NCI-H128 (cell line): ENCODE measurements at regions not wholly inside any gene's neighbourhood (a gene's known extent, or its start where the extent isn't known, plus 50 kb on each side); places are given as distances from the start of the nearest gene placed in this dataset.
"Not testable (repeated sequence)": the region's sequence is repeated elsewhere in the genome, so short reads cannot be mapped to it uniquely, and the experiment has no call there.

Source experiments
- DNase-seq: peaks from one replicate; lab custom pipeline; 2025; ENCODE audit not compliant: unreplicated experiment; lab: John Stamatoyannopoulos, UW

- peak; percentile 40 for DNase-seq
These were observed 53.6 kb downstream of the ARF6 start for GRCh38 chr14:49946320-49947141.

GRCh38 chr14:49947506-49947905, 54.6 kb downstream of the ARF6 start:
- no peak for DNase-seq

DNA sequence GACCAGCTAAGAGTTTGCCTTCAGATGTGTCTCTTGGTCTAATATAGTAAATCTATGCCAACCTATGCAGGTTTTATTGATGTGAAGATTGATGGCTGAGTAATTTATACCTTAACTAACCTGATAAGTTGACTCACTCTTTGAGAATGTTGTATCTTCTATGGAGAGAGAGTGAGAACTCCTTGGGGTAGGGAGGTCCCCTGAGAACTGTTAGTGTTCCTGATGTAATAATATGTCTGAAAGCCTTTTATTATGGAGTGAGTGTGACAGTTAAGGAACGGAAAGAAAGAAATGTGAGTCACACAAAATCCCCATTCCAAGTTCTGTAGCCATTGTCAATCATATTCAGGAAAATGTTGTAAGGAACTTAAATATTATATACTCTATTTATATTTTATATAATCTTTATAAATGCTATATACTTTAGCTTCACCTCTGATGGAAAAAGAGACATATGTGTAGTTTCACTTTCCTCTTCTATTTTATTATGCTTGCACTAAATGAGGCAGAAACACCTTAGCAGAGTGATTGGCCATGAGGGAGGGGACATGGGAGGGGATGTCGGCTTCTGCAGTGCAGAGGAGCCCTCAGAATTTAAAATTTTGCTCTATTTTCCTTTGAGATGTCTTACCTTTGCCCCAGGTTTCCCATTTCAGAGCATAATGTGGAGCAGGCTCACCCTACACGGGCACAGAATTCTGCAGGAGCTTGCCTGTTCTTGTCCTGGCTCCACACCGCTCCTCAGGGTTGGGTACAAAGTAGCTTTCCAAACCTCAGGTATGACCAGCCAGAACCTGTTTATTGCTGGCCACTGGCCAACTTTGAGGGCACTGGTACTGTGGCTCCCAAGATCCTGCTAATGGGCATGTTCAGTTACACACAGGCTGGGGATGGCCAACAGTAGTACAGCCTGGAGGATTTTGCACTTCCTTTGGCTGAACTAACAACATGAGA, 57.7 kb downstream of the ARF6 start:
- DNase-seq, result no peak

GRCh38 chr14:49951229-49951607, 58.3 kb downstream of the ARF6 start:
- no peak for DNase-seq

DNA sequence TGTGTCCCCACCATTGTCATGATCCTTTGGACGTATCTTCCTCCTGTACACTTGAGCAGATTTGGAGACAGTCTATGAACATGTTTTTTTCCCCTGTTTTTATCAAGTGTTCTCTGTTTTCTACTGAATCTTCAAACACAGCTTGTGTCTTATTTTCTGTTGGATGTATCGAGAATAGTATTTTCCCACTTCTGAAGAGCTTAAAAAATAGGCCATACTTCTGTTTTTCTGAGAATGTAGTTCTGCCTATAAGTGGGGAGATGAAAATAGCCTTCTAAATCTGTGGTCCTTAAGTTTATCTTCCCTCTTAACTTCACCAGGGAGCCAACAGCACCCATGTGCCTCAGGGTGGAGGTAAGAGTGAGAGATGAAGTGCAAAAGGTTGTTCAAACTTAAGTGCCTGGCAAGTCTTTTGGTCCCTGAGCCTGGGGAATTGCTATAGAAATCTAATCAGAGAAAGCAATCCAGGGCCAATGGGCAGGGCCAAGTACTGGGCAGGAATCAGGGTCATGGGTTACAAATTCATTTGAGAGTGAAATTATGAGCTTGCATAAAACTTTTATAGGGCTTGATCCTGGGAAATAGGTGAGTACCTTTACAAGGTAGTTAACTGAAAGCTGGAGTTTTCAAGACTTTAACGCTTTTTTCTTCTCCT, 58.9 kb downstream of the ARF6 start:
- no peak for DNase-seq

DNA sequence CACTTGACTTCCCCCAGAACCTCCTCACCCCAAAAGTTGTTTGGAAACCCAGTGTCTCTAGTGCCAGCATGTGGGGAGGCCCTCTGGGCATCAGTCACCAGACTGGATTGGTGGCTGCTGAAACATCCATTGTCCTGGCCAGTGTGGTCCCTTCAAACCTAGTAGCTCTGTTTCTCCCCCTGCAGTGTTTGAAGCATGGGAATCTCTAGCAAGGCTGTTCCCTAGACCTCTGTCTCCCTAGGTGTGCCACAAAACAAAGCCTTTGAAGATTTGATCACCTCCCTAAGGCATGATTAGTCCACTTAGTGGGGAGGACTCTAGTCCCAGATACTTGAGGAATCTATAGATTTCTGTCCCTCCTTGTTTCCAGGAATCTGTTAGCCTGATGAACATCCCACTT, 60.3 kb downstream of the ARF6 start:
- DNase-seq, result no peak

- DNase-seq, result no peak
These were observed 61.3 kb downstream of the ARF6 start for GRCh38 chr14:49954171-49954631.

DNA sequence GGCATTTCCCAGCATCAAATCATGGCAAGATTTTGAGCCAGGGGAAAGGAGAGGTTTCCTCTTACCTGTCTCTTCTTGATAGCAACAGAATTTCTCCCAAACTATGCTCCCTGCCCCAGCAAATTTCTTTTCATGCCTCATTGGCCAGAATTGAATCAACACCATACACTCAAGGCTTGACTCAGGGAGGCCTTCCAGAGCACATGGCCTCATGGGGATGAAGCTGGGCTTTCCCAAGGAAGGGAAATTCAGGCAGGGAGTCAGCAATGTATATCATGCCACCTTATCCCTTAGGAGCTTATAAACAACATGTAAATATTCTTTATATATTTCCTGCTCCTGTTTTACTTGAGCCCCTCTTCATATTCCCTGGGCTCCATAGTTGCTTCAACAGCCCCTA, 62.1 kb downstream of the ARF6 start:
- no peak for DNase-seq

GRCh38 chr14:49957089-49957852, 64.4 kb downstream of the ARF6 start:
- no peak for DNase-seq

DNA sequence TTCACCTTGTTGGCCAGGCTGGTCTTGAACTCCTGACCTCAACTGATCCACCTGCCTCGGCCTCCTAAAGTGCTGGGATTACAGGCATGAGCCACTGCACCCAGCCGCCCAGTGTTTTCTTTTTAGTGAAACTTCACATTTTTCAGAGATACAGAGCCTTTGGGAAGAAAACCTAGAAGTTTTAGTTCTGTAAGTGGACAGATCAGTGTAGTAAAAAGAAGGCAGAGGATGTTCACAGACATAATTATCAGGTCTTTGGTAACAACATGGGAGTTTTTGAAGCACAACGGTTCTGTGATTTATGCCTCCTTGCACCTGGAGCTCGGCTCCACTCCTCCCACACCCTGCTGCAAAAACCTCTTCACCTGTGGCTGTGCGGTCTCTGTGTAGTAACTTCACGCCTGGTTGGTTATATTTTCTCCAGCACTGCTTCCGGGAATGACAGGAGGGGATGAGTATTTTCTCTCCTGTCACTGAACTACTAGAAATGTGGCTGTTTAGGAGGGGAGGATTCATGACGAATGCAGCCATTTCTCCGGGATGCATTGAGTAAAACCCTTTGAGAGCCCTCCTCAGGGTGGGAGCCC, 67.0 kb downstream of the ARF6 start:
- DNase-seq, result peak; percentile 72

GRCh38 chr14:49960453-49960852, 67.6 kb downstream of the ARF6 start:
- no peak for DNase-seq

DNA sequence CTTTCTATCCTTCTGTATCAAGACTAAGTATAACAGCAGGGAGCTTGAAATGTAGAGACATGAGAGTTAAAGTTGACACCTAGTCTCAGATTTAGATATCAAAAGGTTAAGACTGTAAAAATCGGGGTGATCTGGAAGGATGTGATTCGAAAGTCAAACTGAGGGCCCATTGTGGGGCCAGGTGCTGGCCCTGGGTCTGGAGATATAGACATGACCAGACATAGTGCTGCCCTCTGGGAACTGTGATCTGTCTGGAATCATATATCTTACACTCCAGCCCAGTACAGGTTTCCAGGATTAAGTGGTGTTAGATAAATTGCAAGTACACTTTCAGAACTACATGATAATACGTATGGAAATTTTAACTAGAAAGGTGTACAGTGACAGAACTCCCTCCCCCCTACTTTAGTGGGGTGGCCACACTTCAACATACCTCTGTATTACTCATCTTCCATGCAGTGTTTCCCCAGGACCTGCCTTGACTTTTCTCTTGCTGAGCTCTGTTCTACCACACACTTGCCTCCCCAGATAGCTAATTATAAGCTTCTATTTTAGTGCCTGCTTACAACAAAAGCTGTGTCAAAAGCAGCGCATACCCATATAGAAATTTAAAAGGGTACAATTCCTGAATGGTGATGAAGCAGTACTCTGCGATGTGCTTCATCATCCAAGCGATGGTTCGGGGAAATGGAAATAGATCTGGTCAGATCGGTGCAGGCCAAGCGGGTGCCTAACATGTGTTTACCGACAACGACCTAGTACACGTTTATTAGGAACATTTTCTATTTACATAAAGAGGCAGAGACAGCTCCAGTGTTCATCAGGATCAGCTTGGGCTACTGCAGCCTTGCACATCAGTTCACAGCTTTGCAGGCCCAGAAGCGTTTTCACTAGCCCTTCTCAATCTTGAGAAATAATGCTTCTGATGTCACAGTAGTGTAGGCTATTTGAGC, 68.7 kb downstream of the ARF6 start:
- no peak for DNase-seq

DNA sequence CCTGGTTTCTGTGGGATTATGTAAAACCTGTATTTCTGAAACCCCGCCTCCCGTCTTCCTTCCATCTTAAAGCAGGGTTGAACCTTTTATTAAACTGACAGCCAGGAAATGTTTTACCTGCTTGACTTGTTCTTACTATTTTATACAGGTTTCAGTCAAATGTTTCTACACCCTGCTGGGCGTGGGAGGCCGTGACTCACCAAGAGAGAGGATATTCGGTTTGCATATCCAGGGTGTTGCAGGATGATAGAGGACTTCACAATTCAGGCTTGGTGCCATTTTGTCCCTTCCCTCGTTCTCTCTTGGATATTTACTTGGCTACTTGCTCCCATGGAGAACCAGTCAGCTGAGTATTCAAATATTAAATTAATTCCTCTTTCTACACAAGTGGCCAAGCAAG, 69.7 kb downstream of the ARF6 start:
- no peak for DNase-seq

DNA sequence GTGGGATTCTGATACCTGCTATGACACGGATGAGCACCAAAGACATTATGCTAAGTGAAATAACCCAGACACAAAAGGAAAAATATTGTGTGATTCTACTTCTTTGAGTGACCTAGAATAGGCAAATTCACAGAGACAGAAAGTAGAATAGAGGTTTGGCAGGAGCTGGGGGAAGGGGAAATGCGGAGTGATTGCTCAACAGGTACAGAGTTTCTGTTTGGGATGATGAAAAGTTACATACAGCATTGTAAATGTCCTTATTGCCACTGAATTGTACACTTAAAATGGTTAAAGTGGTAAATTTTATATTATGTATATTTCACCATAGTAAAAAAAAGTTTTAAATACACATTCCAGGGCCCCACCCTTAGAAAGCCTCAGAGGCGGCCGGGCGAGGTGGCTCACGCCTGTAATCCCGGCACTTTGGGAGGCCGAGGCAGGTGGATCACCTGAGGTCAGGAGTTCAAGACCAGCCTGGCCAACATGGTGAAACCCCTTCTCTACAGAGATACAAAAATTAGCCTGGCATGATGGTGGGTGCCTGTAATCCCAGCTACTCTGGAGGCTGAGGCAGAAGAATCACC, 72.3 kb downstream of the ARF6 start:
- not testable (repeated sequence) for DNase-seq

GRCh38 chr14:49966304-49966809, 73.5 kb downstream of the ARF6 start:
- DNase-seq, result no peak

DNA sequence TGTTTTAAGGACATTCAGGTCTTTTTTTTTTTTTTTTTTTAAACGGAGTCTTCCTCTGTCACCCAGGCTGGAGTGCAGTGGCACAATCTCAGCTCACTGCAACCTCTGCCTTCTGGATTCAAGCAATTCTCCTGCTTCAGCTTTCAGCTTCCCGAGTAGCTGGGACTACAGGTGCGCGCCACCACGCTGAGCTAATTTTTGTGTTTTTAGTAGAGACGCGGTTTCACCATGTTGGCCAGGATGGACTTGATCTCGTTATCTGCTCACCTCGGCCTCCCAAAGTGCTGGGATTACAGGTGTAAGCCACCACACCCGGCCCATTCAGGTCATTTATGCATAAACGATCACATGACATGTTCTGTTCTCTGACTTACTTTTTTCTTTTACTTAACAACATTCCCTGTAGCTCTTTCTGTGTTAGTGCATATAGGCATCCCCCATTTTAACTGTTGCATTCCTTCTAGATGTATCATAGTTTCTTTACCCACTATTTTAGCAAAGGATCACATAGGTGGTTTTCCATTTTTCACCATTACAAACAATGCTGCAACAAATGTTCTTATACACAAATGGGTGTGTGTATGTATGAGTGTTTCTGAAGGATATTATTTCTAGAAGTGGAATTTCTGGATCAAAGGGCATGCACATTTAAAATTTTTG, 74.2 kb downstream of the ARF6 start:
- DNase-seq, result no peak

DNA sequence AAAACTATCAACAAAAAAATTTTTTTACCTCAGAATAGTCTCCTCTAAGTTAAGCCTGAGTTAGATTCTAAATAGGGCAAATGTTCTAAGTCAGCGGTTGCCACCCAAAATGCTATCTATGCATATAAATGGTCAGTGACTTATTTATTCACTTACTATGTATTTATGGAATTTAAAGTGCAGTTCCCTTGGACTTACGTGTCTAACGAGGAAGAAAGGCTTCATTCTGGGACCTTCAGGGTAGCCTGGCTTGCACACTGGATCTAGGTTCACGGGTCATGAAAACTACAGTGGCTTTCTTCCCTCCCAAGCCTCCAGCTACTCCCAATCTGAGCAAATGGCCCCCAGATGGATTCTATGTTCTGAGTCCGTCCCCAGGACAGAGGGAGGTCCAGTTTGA, 77.1 kb downstream of the ARF6 start:
- no peak for DNase-seq

- no peak for DNase-seq
These were observed 77.7 kb downstream of the ARF6 start for GRCh38 chr14:49970474-49971147.
